Neural progenitor cell (in vitro differentiated cells): ENCODE measurements at regions not wholly inside any gene's neighbourhood (a gene's known extent, or its start where the extent isn't known, plus 50 kb on each side); places are given as distances from the start of the nearest gene placed in this dataset.

ENCODE experiments used
- DNase-seq: peaks from one replicate; pipeline ENCODE4 v3.0.0-alpha.2; 2016; ENCODE audit warnings: low spot score
- H2AFZ ChIP-seq: fragments of 200-600 bp; sonication (generic); replicated peaks from 2 replicates; pipeline ENCODE4 v1.6.1; 2016; ENCODE audit warnings: antibody characterized with exemption
- H3F3A ChIP-seq: fragments of 200-600 bp; sonication (generic); 2 replicates; pipeline ENCODE4 v1.6.1; 2016; ENCODE audit warnings: antibody characterized with exemption, low read depth
- H3K27ac ChIP-seq: fragments of 200-600 bp; sonication (generic); 2 replicates; pipeline ENCODE4 v1.5.1; 2016; ENCODE audit warnings: mild to moderate bottlenecking
- H3K27me3 ChIP-seq: fragments of 200-600 bp; sonication (generic); 2 replicates; pipeline ENCODE4 v1.6.1; 2016; ENCODE audit warnings: mild to moderate bottlenecking, moderate library complexity
- H3K36me3 ChIP-seq: fragments of 200-600 bp; sonication (generic); 2 replicates; pipeline ENCODE4 v1.5.1; 2016
- H3K4me1 ChIP-seq: fragments of 200-600 bp; sonication (generic); 2 replicates; pipeline ENCODE4 v1.6.1; 2016; ENCODE audit warnings: mixed run types
- H3K4me2 ChIP-seq: fragments of 200-600 bp; sonication (generic); 2 replicates; pipeline ENCODE4 v1.6.1; 2016
- H3K4me3 ChIP-seq: fragments of 200-600 bp; sonication (generic); 2 replicates; pipeline ENCODE4 v1.5.1; 2016
- H3K79me2 ChIP-seq: fragments of 200-600 bp; sonication (generic); 2 replicates; pipeline ENCODE4 v1.6.1; 2016; ENCODE audit warnings: low read depth
- H3K9ac ChIP-seq: fragments of 200-600 bp; sonication (generic); 2 replicates; pipeline ENCODE4 v1.6.1; 2016
- H3K9me3 ChIP-seq: fragments of 200-600 bp; sonication (generic); 2 replicates; pipeline ENCODE4 v1.5.1; 2016; ENCODE audit warnings: low read depth
- H4K20me1 ChIP-seq: fragments of 200-600 bp; sonication (generic); 2 replicates; pipeline ENCODE4 v1.6.1; 2016; ENCODE audit warnings: low read depth
- H3K27ac Mint-ChIP-seq: 3 replicates; pipeline ENCODE4 v1.8.0; 2021; ENCODE audit warnings: mixed read lengths
- H3K27me3 Mint-ChIP-seq: 2 replicates; pipeline ENCODE4 v1.8.0; 2022; ENCODE audit warnings: low read depth, mild to moderate bottlenecking, inconsistent platforms, moderate library complexity, mixed read lengths; ENCODE audit not compliant: insufficient read depth
- H3K36me3 Mint-ChIP-seq: 3 replicates; pipeline ENCODE4 v1.8.0; 2021; ENCODE audit warnings: mixed read lengths
- H3K4me1 Mint-ChIP-seq: 3 replicates; pipeline ENCODE4 v1.8.0; 2021; ENCODE audit warnings: mixed read lengths
- H3K4me3 Mint-ChIP-seq: 3 replicates; pipeline ENCODE4 v1.8.0; 2021; ENCODE audit warnings: mild to moderate bottlenecking, moderate library complexity, mixed read lengths
- H3K9me3 Mint-ChIP-seq: 3 replicates; pipeline ENCODE4 v1.8.0; 2020; ENCODE audit warnings: mixed read lengths
- EZH2 ChIP-seq: fragments of 200-600 bp; sonication (generic); IDR thresholded peaks from 2 replicates; pipeline ENCODE4 v1.6.1; 2017; ENCODE audit warnings: antibody characterized with exemption, mild to moderate bottlenecking, moderate library complexity
- EZH2phosphoT487 ChIP-seq: fragments of 200-600 bp; sonication (generic); IDR thresholded peaks from 2 replicates; pipeline ENCODE4 v1.6.1; 2017; ENCODE audit warnings: antibody characterized with exemption
- TF ChIP-seq, protein P1 (sequence below): fragments of 200-600 bp; sonication (generic); IDR thresholded peaks from 2 replicates; pipeline ENCODE4 v1.5.1; 2017; ENCODE audit warnings: antibody characterized with exemption, mild to moderate bottlenecking

- Histone ChIP-seq H3K4me2 (no peak overlapping the region), H3K27ac (no peak overlapping the region), H3K9me3 (no peaks in the 10 kb centered on the region), H3K79me2 (no peaks in the 10 kb centered on the region), H3K4me1 (no peaks in the 10 kb centered on the region), H2AFZ (no peak overlapping the region), H3K27me3 (no peaks in the 10 kb centered on the region), H3K4me3 (no peak overlapping the region), H3F3A (no peaks in the 10 kb centered on the region), H4K20me1 (no peaks in the 10 kb centered on the region), H3K36me3 (no peaks in the 10 kb centered on the region), H3K9ac (no peak overlapping the region)
- Mint-ChIP-seq H3K27me3 (peaks cover 8% of the 10 kb centered on the region), H3K36me3 (no peaks in the 10 kb centered on the region), H3K4me3 (no peak overlapping the region), H3K4me1 (no peaks in the 10 kb centered on the region), H3K27ac (no peak overlapping the region), H3K9me3 (no peaks in the 10 kb centered on the region)
- DNase-seq: no peak
- no peak for TF ChIP-seq EZH2
- no peak for TF ChIP-seq EZH2phosphoT487
- TF ChIP-seq, protein P1, sequence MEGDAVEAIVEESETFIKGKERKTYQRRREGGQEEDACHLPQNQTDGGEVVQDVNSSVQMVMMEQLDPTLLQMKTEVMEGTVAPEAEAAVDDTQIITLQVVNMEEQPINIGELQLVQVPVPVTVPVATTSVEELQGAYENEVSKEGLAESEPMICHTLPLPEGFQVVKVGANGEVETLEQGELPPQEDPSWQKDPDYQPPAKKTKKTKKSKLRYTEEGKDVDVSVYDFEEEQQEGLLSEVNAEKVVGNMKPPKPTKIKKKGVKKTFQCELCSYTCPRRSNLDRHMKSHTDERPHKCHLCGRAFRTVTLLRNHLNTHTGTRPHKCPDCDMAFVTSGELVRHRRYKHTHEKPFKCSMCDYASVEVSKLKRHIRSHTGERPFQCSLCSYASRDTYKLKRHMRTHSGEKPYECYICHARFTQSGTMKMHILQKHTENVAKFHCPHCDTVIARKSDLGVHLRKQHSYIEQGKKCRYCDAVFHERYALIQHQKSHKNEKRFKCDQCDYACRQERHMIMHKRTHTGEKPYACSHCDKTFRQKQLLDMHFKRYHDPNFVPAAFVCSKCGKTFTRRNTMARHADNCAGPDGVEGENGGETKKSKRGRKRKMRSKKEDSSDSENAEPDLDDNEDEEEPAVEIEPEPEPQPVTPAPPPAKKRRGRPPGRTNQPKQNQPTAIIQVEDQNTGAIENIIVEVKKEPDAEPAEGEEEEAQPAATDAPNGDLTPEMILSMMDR: no peak
Observed at GRCh38 chr6:40162074-40162473, 227.8 kb upstream of the MOCS1 start.

DNA sequence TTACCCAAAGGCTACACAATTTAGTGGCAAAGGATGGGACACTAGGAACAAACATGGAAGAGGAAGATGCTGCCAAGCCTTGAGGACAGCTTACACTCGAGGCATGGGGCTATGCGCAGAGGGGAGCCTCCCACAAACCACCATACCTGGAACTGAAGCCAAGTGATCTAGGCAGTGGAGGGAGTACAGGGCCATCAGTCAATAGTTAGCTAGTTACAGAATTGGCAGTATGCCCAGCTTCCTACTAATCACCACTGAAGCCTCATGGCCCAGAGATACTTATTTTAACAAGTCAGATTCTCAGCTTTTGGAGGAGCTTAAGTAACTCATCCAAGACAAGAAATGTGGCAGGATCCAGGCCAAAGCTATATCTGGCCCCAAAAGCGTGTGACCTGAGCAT is 226.6 kb upstream of the MOCS1 start:
- Mint-ChIP-seq H3K4me3 (no peak overlapping the region), H3K27me3 (peaks cover 8% of the 10 kb centered on the region), H3K4me1 (no peaks in the 10 kb centered on the region), H3K36me3 (no peaks in the 10 kb centered on the region), H3K27ac (no peak overlapping the region), H3K9me3 (no peaks in the 10 kb centered on the region)
- TF ChIP-seq, protein P1: no peak
- TF ChIP-seq EZH2: no peak
- TF ChIP-seq EZH2phosphoT487: no peak
- Histone ChIP-seq H3K4me3 (no peak overlapping the region), H3K4me2 (no peak overlapping the region), H3K4me1 (no peaks in the 10 kb centered on the region), H3K27ac (no peak overlapping the region), H2AFZ (no peak overlapping the region), H3K9me3 (no peaks in the 10 kb centered on the region), H3K79me2 (no peaks in the 10 kb centered on the region), H3K27me3 (no peaks in the 10 kb centered on the region), H3K9ac (no peak overlapping the region), H4K20me1 (no peaks in the 10 kb centered on the region), H3K36me3 (no peaks in the 10 kb centered on the region), H3F3A (no peaks in the 10 kb centered on the region)
- DNase-seq: no peak

DNA sequence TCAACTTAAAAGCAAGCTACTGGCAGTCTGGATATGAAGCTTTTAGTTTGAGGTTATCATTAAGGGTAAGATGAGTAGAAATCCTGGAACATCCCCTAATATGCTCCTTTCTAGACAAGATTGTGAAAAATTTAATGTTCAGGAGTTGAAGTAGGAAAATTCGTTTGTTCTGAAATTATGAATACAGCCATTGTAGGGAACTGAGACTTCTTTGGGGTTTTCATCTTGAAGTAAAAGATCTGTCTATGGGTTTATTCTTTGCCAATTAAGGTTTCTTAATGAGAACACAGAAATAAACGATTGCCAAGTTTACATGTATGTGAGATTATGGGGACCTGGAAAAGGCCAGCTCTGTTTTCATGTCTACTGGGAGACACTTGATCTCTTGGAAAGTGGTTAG is 225.6 kb upstream of the MOCS1 start:
- Mint-ChIP-seq H3K27me3 (peaks cover 6% of the 10 kb centered on the region), H3K4me3 (no peak overlapping the region), H3K4me1 (no peaks in the 10 kb centered on the region), H3K36me3 (no peaks in the 10 kb centered on the region), H3K27ac (no peak overlapping the region), H3K9me3 (no peaks in the 10 kb centered on the region)
- H3K27ac ChIP-seq: no peak overlapping the region
- no peaks in the 10 kb centered on the region for H3F3A ChIP-seq
- no peaks in the 10 kb centered on the region for H4K20me1 ChIP-seq
- no peak for DNase-seq
- H3K4me1 ChIP-seq: no peaks in the 10 kb centered on the region
- H3K79me2 ChIP-seq: no peaks in the 10 kb centered on the region
- H3K9me3 ChIP-seq: no peaks in the 10 kb centered on the region
- TF ChIP-seq, protein P1: no peak
- TF ChIP-seq EZH2 (no peak), EZH2phosphoT487 (no peak)
- no peaks in the 10 kb centered on the region for H3K27me3 ChIP-seq
- H3K4me3 ChIP-seq: no peak overlapping the region
- no peak overlapping the region for H3K9ac ChIP-seq
- H3K4me2 ChIP-seq: no peak overlapping the region
- H2AFZ ChIP-seq: no peak overlapping the region
- no peaks in the 10 kb centered on the region for H3K36me3 ChIP-seq
